ENCODE measurements at regions not wholly inside any gene's neighbourhood (a gene's known extent, or its start where the extent isn't known, plus 50 kb on each side); places are given as distances from the start of the nearest gene placed in this dataset.

GRCh38 chr1:61013946-61014667 lies 68.3 kb upstream of the NFIA start:
- no peak for TF ChIP-seq CTCF (IDR thresholded peaks at IDR 0.05)
- TF ChIP-seq JUN (CRISPR knock-in tag; IDR thresholded peaks at IDR 0.05): no peak
- no peak for TF ChIP-seq IRF2 (CRISPR knock-in tag; IDR thresholded peaks at IDR 0.05; ENCODE audit: borderline replicate concordance, low read depth)
- no peak for TF ChIP-seq MYBL2 (CRISPR knock-in tag; IDR thresholded peaks at IDR 0.05)
- no peak for TF ChIP-seq ESRRA (CRISPR knock-in tag; IDR thresholded peaks at IDR 0.05; ENCODE audit: borderline replicate concordance)
- TF ChIP-seq NFYB (CRISPR knock-in tag; conservative IDR thresholded peaks at IDR 0.05; ENCODE audit: low read depth): no peak
